Breast epithelium (tissue), 4 donors: ENCODE measurements at regions not wholly inside any gene's neighbourhood (a gene's known extent, or its start where the extent isn't known, plus 50 kb on each side); places are given as distances from the start of the nearest gene placed in this dataset.

ENCODE experiments used
- DNase-seq, 2 donors: peaks; one replicate each; pipeline ENCODE4 v3.0.0-alpha.2; 2019; ENCODE audit warnings: low spot score in 2 of 2
- H3K27ac ChIP-seq, 2 donors: fragments of 200-600 bp; sonication (generic) in 1 of 2; one replicate each; pipeline ENCODE4 v1.5.1; 2016 to 2019; ENCODE audit warnings: mild to moderate bottlenecking in 1 of 2
- H3K27me3 ChIP-seq, 2 donors: fragments of 200-600 bp; sonication (generic) in 1 of 2; one replicate each; pipeline versions ENCODE4 v1.5.1 to v1.6.0; 2017 to 2019; ENCODE audit warnings: control low read depth in 1 of 2, mild to moderate bottlenecking in 1 of 2
- H3K36me3 ChIP-seq: fragments of 200-600 bp; one replicate; pipeline ENCODE4 v1.5.1; 2019
- H3K4me1 ChIP-seq, 2 donors: fragments of 200-600 bp; sonication (generic); one replicate each; pipeline ENCODE4 v1.5.1; 2016 to 2019; ENCODE audit warnings: control low read depth in 1 of 2
- H3K4me3 ChIP-seq, 3 donors: fragments of 200-600 bp; sonication (generic); 1 replicate in 2 of 3; 2 replicates in 1 of 3; pipeline ENCODE4 v1.5.1; 2016 to 2019; ENCODE audit warnings: mild to moderate bottlenecking in 3 of 3, moderate library complexity in 2 of 3
- H3K9me3 ChIP-seq, 2 donors: fragments of 200-600 bp; sonication (generic) in 1 of 2; one replicate each; pipeline ENCODE4 v1.5.1; 2016 to 2019; ENCODE audit warnings: control low read depth in 1 of 2
- POLR2A ChIP-seq: fragments of 450-650 bp; IDR thresholded peaks from one replicate; pipeline ENCODE4 v1.6.1; 2016; ENCODE audit warnings: antibody characterized with exemption, mild to moderate bottlenecking, moderate library complexity
- POLR2AphosphoS5 ChIP-seq, 3 donors: sonication (generic); formaldehyde crosslinking; IDR thresholded peaks; one replicate each; pipeline ENCODE4 v1.6.1; 2017; ENCODE audit warnings: antibody characterized with exemption in 3 of 3
- intact Hi-C: fragments of 100-400 bp; cut with DNase I; formaldehyde crosslinking; loops from one replicate; pipeline ENCODE4 v1.15.1; 2023; ENCODE audit warnings: low total_unique reads
- TF ChIP-seq, protein P1 (sequence below), 3 donors: fragments of 450-650 bp; IDR thresholded peaks; one replicate each; pipeline ENCODE4 v1.5.1; 2016 to 2017; ENCODE audit warnings: antibody characterized with exemption in 3 of 3, mild to moderate bottlenecking in 3 of 3, moderate library complexity in 3 of 3

- H3K4me3 ChIP-seq, result no peak overlapping the region
- H3K36me3 ChIP-seq, result no peaks in the 10 kb centered on the region
- H3K27me3 ChIP-seq, result no peaks in the 10 kb centered on the region
- intact Hi-C loops, result no loop called here
- no peak overlapping the region for H3K27ac ChIP-seq
- TF ChIP-seq, protein P1, sequence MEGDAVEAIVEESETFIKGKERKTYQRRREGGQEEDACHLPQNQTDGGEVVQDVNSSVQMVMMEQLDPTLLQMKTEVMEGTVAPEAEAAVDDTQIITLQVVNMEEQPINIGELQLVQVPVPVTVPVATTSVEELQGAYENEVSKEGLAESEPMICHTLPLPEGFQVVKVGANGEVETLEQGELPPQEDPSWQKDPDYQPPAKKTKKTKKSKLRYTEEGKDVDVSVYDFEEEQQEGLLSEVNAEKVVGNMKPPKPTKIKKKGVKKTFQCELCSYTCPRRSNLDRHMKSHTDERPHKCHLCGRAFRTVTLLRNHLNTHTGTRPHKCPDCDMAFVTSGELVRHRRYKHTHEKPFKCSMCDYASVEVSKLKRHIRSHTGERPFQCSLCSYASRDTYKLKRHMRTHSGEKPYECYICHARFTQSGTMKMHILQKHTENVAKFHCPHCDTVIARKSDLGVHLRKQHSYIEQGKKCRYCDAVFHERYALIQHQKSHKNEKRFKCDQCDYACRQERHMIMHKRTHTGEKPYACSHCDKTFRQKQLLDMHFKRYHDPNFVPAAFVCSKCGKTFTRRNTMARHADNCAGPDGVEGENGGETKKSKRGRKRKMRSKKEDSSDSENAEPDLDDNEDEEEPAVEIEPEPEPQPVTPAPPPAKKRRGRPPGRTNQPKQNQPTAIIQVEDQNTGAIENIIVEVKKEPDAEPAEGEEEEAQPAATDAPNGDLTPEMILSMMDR (IDR thresholded peaks at IDR 0.05), result no peak
- TF ChIP-seq POLR2A (no peak), POLR2AphosphoS5 (IDR thresholded peaks at IDR 0.05) (no peak)
- no peaks in the 10 kb centered on the region for H3K4me1 ChIP-seq
- DNase-seq, result no peak
- H3K9me3 ChIP-seq, result no peaks in the 10 kb centered on the region
Measured at GRCh38 chr11:64428693-64429092, 69.7 kb downstream of the RPS6KA4 start.

- H3K4me3 ChIP-seq, result no peak overlapping the region
- no peak for TF ChIP-seq POLR2AphosphoS5 (IDR thresholded peaks at IDR 0.05)
- TF ChIP-seq, protein P1 (IDR thresholded peaks at IDR 0.05), result no peak
- no peak for TF ChIP-seq POLR2A
- no peaks in the 10 kb centered on the region for H3K36me3 ChIP-seq
- no peaks in the 10 kb centered on the region for H3K9me3 ChIP-seq
- no peaks in the 10 kb centered on the region for H3K27me3 ChIP-seq
- no peaks in the 10 kb centered on the region for H3K4me1 ChIP-seq
- DNase-seq, result no peak
- intact Hi-C loops, result no loop called here
- H3K27ac ChIP-seq, result no peak overlapping the region
Measured at GRCh38 chr11:64429970-64430369, 71.0 kb downstream of the RPS6KA4 start.

- Histone ChIP-seq H3K4me3 (no peak overlapping the region), H3K4me1 (no peaks in the 10 kb centered on the region), H3K9me3 (no peaks in the 10 kb centered on the region), H3K36me3 (no peaks in the 10 kb centered on the region), H3K27ac (no peak overlapping the region), H3K27me3 (no peaks in the 10 kb centered on the region)
- TF ChIP-seq POLR2A (no peak), POLR2AphosphoS5 (IDR thresholded peaks at IDR 0.05) (no peak)
- TF ChIP-seq, protein P1 (IDR thresholded peaks at IDR 0.05), result no peak
- no peak for DNase-seq
- intact Hi-C loops, result no loop called here
Measured at GRCh38 chr11:64430645-64431044, 71.7 kb downstream of the RPS6KA4 start.

DNA sequence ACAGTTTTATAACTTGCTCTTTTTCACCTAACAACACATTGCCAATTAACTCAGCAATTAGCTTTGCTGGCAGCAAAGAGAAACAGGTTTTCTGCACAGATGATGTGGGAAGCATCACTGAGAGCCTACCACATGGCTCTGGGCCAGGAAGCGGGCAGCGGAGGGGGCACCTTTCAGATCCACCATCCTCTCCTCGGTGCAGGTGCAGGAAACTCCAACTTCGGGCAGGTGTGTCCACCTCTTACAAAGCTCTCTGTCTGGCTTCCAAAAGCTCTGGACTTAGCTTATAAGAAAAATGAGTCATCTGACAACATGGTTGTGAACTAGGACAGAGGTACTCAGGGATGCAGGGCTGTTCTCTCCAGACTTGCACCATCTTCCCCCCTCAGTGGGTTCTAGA lies 77.0 kb downstream of the RPS6KA4 start:
- TF ChIP-seq POLR2A, result no peak
- TF ChIP-seq, protein P1 (IDR thresholded peaks at IDR 0.05), result no peak
- no peak for TF ChIP-seq POLR2AphosphoS5 (IDR thresholded peaks at IDR 0.05)
- Histone ChIP-seq H3K27me3 (peaks cover 0 to 17% of the 10 kb centered on the region in 2 donors), H3K4me3 (no peak overlapping the region), H3K9me3 (no peaks in the 10 kb centered on the region), H3K4me1 (no peaks in the 10 kb centered on the region), H3K36me3 (no peaks in the 10 kb centered on the region), H3K27ac (no peak overlapping the region)
- no peak for DNase-seq
- intact Hi-C loops, result no loop called here

- peak in 1 of 2 donors; percentile 32 for DNase-seq
- Histone ChIP-seq H3K36me3 (no peaks in the 10 kb centered on the region), H3K4me1 (no peaks in the 10 kb centered on the region), H3K27ac (no peak overlapping the region), H3K27me3 (peaks cover 0 to 17% of the 10 kb centered on the region in 2 donors), H3K4me3 (no peak overlapping the region), H3K9me3 (no peaks in the 10 kb centered on the region)
- intact Hi-C loops, result no loop called here
- TF ChIP-seq, protein P1 (IDR thresholded peaks at IDR 0.05), result no peak
- TF ChIP-seq POLR2A (no peak), POLR2AphosphoS5 (IDR thresholded peaks at IDR 0.05) (no peak)
Measured at GRCh38 chr11:64437426-64437825, 78.5 kb downstream of the RPS6KA4 start.
